AG04449 (cell line): ENCODE measurements at regions not wholly inside any gene's neighbourhood (a gene's known extent, or its start where the extent isn't known, plus 50 kb on each side); places are given as distances from the start of the nearest gene placed in this dataset.

Experiments used
- CTCF ChIA-PET: fragments of 350-600 bp; formaldehyde crosslinking; extraction: SDS; loops from one replicate; lab custom pipeline; 2021; ENCODE audit warnings: antibody characterized with exemption; lab: Yijun Ruan, JAX
- POLR2A ChIA-PET: fragments of 400-600, 350-600 bp; formaldehyde crosslinking; extraction: SDS; loops from one replicate; lab custom pipeline; 2020; ENCODE audit warnings: antibody characterized with exemption, inconsistent platforms; lab: Yijun Ruan, JAX
- DNase-seq: peaks from one replicate; pipeline ENCODE4 v3.0.0-alpha.2; 2010; ENCODE audit warnings: low read depth, low spot score
- H3K4me3 ChIP-seq: 2 replicates; pipeline ENCODE4 v1.5.1; 2011; ENCODE audit warnings: low read depth, mild to moderate bottlenecking, control low read depth, low read length
- CTCF ChIP-seq: IDR thresholded peaks from one replicate; pipeline ENCODE4 v1.5.1; 2011; ENCODE audit warnings: mild to moderate bottlenecking, moderate library complexity, low read length, control low read depth, inconsistent platforms; ENCODE audit not compliant: insufficient read depth; ENCODE audit errors: missing control alignments

- ChIA-PET CTCF (no interaction called here), POLR2A (no interaction called here)
- H3K4me3 ChIP-seq, result no peak overlapping the region
- no peak for TF ChIP-seq CTCF
- no peak for DNase-seq
Measured at GRCh38 chr10:52908478-52908877, 135.9 kb upstream of the MBL2 start.

GRCh38 chr10:52906046-52906445 is 133.5 kb upstream of the MBL2 start:
- ChIA-PET CTCF (no interaction called here), POLR2A (no interaction called here)
- no peak for TF ChIP-seq CTCF
- no peak overlapping the region for H3K4me3 ChIP-seq
- no peak for DNase-seq

- no peak for TF ChIP-seq CTCF
- ChIA-PET POLR2A (no interaction called here), CTCF (no interaction called here)
- DNase-seq, result no peak
- no peak overlapping the region for H3K4me3 ChIP-seq
Measured at GRCh38 chr10:52903397-52903938, 130.9 kb upstream of the MBL2 start.

- TF ChIP-seq CTCF, result no peak
- ChIA-PET CTCF (no interaction called here), POLR2A (no interaction called here)
- no peak overlapping the region for H3K4me3 ChIP-seq
- no peak for DNase-seq
Measured at GRCh38 chr10:52900593-52900992, 128.0 kb upstream of the MBL2 start.

- no peak for TF ChIP-seq CTCF
- ChIA-PET CTCF (no interaction called here), POLR2A (no interaction called here)
- DNase-seq, result no peak
- H3K4me3 ChIP-seq, result no peak overlapping the region
Measured at GRCh38 chr10:52897162-52897561, 124.6 kb upstream of the MBL2 start.

- no peak for TF ChIP-seq CTCF
- CTCF ChIA-PET, result no interaction called here
- no peak for DNase-seq
Measured at GRCh38 chr10:52895059-52895458, 122.5 kb upstream of the MBL2 start.

More at GRCh38 chr10:52895059-52895458, 122.5 kb upstream of the MBL2 start:
- POLR2A ChIA-PET, result no interaction called here
- no peak overlapping the region for H3K4me3 ChIP-seq
